ENCODE measurements at regions not wholly inside any gene's neighbourhood (a gene's known extent, or its start where the extent isn't known, plus 50 kb on each side); places are given as distances from the start of the nearest gene placed in this dataset.

DNA sequence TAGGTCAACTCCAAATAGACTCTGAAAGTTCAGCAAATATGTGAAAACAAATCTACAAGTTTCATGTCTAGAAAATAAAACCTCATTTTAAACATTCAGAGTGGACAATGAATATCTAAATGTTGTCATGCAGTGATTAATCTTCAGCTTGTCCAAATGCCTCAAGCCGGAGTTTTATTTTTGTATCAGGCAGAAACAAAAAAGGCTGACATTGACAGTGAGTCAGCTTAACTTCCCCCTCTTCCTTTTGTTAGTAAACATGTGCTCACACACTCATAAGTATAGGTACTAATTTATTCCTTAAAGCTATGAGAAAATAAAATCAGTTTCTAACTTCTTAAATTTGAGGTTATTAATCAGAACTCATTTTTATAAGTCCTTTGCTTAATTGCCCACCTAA lies 467.9 kb upstream of the DAB2 start:
- no peak for TF ChIP-seq CTCF (IDR thresholded peaks at IDR 0.05; ENCODE audit: insufficient read depth, low read length, severe bottlenecking)
- peak; percentile 80 for DNase-seq (ENCODE audit: low read depth)
- H3K36me3 ChIP-seq (ENCODE audit: control insufficient read depth, insufficient read depth, low read length) = no peaks in the 10 kb centered on the region
- H3K27me3 ChIP-seq (ENCODE audit: control insufficient read depth, insufficient read depth, low read length) = no peaks in the 10 kb centered on the region
- H3K4me3 ChIP-seq (ENCODE audit: low read depth, low read length) = no peak overlapping the region
- no peak for FAIRE-seq

DNA sequence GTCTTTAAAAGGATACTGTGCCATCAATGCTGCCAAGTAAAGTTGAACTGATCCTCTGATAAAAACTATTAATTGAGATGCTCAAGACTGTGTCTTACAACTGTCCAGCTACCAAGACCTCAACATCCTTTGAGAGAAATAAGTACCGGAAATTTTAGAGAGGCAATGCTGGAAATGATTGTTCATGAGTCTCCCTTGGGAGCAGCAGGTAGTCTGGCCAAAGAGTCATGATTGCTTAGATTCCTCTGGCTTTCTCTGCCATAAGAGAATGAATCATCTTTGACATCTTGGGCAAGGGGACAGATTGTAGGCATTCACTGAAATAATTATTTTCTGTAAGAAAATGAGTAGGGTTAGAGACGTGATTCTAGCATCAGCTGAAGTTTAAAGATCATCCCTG lies 466.6 kb upstream of the DAB2 start:
- no peak for FAIRE-seq

DNA sequence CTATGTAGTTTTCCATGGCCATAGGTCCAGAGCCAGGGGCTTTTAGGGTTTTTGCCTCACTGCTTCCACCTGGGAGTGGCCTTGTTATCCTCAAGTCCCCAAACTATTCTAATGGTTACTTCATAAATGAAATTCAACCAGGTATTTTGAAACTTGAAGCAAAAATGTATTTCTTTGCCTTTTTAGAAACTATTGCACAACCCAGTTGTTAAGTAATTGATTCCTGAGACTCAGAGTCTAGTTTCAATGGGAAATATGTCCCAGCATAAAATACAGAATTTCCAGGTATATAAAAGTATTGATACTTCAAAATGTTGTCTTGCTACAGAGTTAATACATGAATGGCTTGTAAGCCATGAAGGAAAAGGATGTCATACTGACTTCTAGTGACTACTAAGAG lies 456.2 kb upstream of the DAB2 start:
- no peaks in the 10 kb centered on the region for H3K27me3 ChIP-seq (ENCODE audit: control insufficient read depth, insufficient read depth, low read length)
- FAIRE-seq (no peak), DNase-seq (ENCODE audit: low read depth) (no peak)
- H3K36me3 ChIP-seq (ENCODE audit: control insufficient read depth, insufficient read depth, low read length) = no peaks in the 10 kb centered on the region
- no peak overlapping the region for H3K4me3 ChIP-seq (ENCODE audit: low read depth, low read length)
- no peak for TF ChIP-seq CTCF (IDR thresholded peaks at IDR 0.05; ENCODE audit: insufficient read depth, low read length, severe bottlenecking)

More for the DNA sequence above, 466.6 kb upstream of the DAB2 start:
- no peak for TF ChIP-seq CTCF (IDR thresholded peaks at IDR 0.05; ENCODE audit: insufficient read depth, low read length, severe bottlenecking)
- H3K36me3 ChIP-seq (ENCODE audit: control insufficient read depth, insufficient read depth, low read length) = no peaks in the 10 kb centered on the region
- DNase-seq (ENCODE audit: low read depth) = peak; percentile 5
- H3K27me3 ChIP-seq (ENCODE audit: control insufficient read depth, insufficient read depth, low read length) = no peaks in the 10 kb centered on the region
- H3K4me3 ChIP-seq (ENCODE audit: low read depth, low read length) = no peak overlapping the region

DNA sequence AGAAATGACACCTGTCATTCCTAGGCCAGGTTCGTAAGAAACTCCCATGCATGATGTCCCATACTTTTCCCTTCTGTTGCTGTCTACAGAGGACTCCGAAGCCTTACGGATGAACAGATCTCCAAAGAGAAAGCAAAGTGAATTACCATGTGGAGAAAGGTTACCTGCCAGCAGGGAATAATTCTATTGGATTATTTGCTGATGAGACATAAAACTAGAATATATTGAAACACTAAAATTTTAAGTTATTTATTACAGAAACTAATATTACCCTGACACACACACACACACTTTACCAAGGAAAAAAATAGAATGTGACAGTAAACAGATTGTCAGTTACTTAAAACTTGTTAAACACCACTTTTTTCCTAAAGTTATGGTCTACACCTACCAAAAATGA lies 452.7 kb upstream of the DAB2 start:
- FAIRE-seq = no peak

GRCh38 chr5:39876146-39876545 lies 451.4 kb upstream of the DAB2 start:
- DNase-seq (ENCODE audit: low read depth) (no peak), FAIRE-seq (no peak)
- no peak overlapping the region for H3K4me3 ChIP-seq (ENCODE audit: low read depth, low read length)
- no peaks in the 10 kb centered on the region for H3K27me3 ChIP-seq (ENCODE audit: control insufficient read depth, insufficient read depth, low read length)
- no peak for TF ChIP-seq CTCF (IDR thresholded peaks at IDR 0.05; ENCODE audit: insufficient read depth, low read length, severe bottlenecking)
- no peaks in the 10 kb centered on the region for H3K36me3 ChIP-seq (ENCODE audit: control insufficient read depth, insufficient read depth, low read length)

More for the DNA sequence above, 452.7 kb upstream of the DAB2 start:
- Histone ChIP-seq H3K36me3 (ENCODE audit: control insufficient read depth, insufficient read depth, low read length) (no peaks in the 10 kb centered on the region), H3K27me3 (ENCODE audit: control insufficient read depth, insufficient read depth, low read length) (no peaks in the 10 kb centered on the region), H3K4me3 (ENCODE audit: low read depth, low read length) (no peak overlapping the region)
- DNase-seq (ENCODE audit: low read depth) = no peak
- TF ChIP-seq CTCF (IDR thresholded peaks at IDR 0.05; ENCODE audit: insufficient read depth, low read length, severe bottlenecking) = no peak

DNA sequence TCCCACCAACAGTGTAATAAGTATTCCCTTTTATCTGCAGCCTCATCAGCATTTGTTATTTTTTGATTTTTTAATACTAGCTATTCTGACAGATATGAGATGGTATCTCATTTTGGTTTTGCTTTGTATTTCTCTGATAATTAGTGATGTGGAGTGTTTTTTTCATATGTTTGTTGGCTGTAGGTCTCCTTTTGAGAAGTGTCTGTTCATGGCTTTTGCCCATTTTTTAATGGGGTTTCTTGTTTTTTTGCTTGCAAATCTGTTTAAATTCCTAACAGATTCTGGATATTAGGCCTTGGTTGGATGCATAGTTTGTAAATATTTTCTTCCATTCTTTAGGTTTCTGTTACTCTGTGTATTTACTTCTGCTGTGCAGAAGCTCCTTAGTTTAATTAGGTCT lies 445.4 kb upstream of the DAB2 start:
- no peak for DNase-seq (ENCODE audit: low read depth)
- no peaks in the 10 kb centered on the region for H3K36me3 ChIP-seq (ENCODE audit: control insufficient read depth, insufficient read depth, low read length)
- H3K27me3 ChIP-seq (ENCODE audit: control insufficient read depth, insufficient read depth, low read length) = no peaks in the 10 kb centered on the region
- FAIRE-seq = no peak
- no peak for TF ChIP-seq CTCF (IDR thresholded peaks at IDR 0.05; ENCODE audit: insufficient read depth, low read length, severe bottlenecking)
- no peak overlapping the region for H3K4me3 ChIP-seq (ENCODE audit: low read depth, low read length)

Data from bronchial epithelial cell (primary cell).